H9 (cell line): ENCODE measurements at regions not wholly inside any gene's neighbourhood (a gene's known extent, or its start where the extent isn't known, plus 50 kb on each side); places are given as distances from the start of the nearest gene placed in this dataset.

Experiments
- DNase-seq: peaks from one replicate; pipeline ENCODE4 v3.0.0-alpha.2; 2017
- H2AFZ ChIP-seq: one replicate; pipeline ENCODE4 v1.6.1; 2013; ENCODE audit warnings: mild to moderate bottlenecking, low read length, control low read depth, moderate library complexity
- H2AK5ac ChIP-seq: 2 replicates; pipeline ENCODE4 v1.6.1; 2013; ENCODE audit warnings: low read length, control low read depth, mixed read lengths; ENCODE audit not compliant: insufficient read length
- H2BK120ac ChIP-seq: one replicate; pipeline ENCODE4 v1.6.1; 2013; ENCODE audit warnings: low read depth, mild to moderate bottlenecking, low read length, control low read depth, inconsistent platforms; ENCODE audit not compliant: poor library complexity, severe bottlenecking
- H2BK12ac ChIP-seq: 2 replicates; pipeline ENCODE4 v1.6.1; 2013; ENCODE audit warnings: low read length, control low read depth, mixed read lengths, low read depth; ENCODE audit not compliant: insufficient read length
- H2BK15ac ChIP-seq: 2 replicates; pipeline ENCODE4 v1.6.1; 2013; ENCODE audit warnings: low read depth, low read length, control low read depth
- H2BK20ac ChIP-seq: one replicate; pipeline ENCODE4 v1.6.1; 2013; ENCODE audit warnings: low read depth, mild to moderate bottlenecking, low read length, control low read depth, inconsistent platforms; ENCODE audit not compliant: poor library complexity, severe bottlenecking
- H2BK5ac ChIP-seq: 2 replicates; pipeline ENCODE4 v1.6.1; 2013; ENCODE audit warnings: low read length, control low read depth, mixed read lengths; ENCODE audit not compliant: insufficient read length
- H3K14ac ChIP-seq: 2 replicates; pipeline ENCODE4 v1.6.1; 2013; ENCODE audit warnings: low read length, control low read depth; ENCODE audit not compliant: insufficient read depth
- H3K18ac ChIP-seq: 2 replicates; pipeline ENCODE4 v1.6.1; 2013; ENCODE audit warnings: low read depth, mild to moderate bottlenecking, mixed read lengths, low read length, control low read depth; ENCODE audit not compliant: insufficient read length
- H3K23ac ChIP-seq: 2 replicates; pipeline ENCODE4 v1.6.1; 2013; ENCODE audit warnings: low read length, control low read depth, mixed read lengths, low read depth; ENCODE audit not compliant: insufficient read length
- H3K23me2 ChIP-seq: 2 replicates; pipeline ENCODE4 v1.6.1; 2013; ENCODE audit warnings: low read depth, mild to moderate bottlenecking, mixed read lengths, low read length, control low read depth; ENCODE audit not compliant: insufficient read length, poor library complexity, severe bottlenecking
- H3K27ac ChIP-seq: 2 replicates; pipeline ENCODE4 v1.5.1; 2013; ENCODE audit warnings: low read length, control low read depth, mixed read lengths, low read depth; ENCODE audit not compliant: insufficient read length
- H3K27me3 ChIP-seq: 2 replicates; pipeline ENCODE4 v1.6.1; 2013; ENCODE audit warnings: low read length, control low read depth, inconsistent platforms; ENCODE audit not compliant: insufficient read depth
- H3K4ac ChIP-seq: 2 replicates; pipeline ENCODE4 v1.6.1; 2013; ENCODE audit warnings: low read depth, mild to moderate bottlenecking, control low read depth, inconsistent platforms, low read length, moderate library complexity
- H3K4me1 ChIP-seq: 2 replicates; pipeline ENCODE4 v1.6.1; 2013; ENCODE audit warnings: low read length, control low read depth, inconsistent platforms; ENCODE audit not compliant: insufficient read depth
- H3K4me2 ChIP-seq: 2 replicates; pipeline ENCODE4 v1.6.1; 2013; ENCODE audit warnings: low read length, control low read depth, mixed read lengths; ENCODE audit not compliant: insufficient read length, insufficient read depth
- H3K56ac ChIP-seq: 2 replicates; pipeline ENCODE4 v1.6.1; 2013; ENCODE audit warnings: low read depth, mild to moderate bottlenecking, mixed read lengths, low read length, control low read depth; ENCODE audit not compliant: insufficient read length
- H3K79me1 ChIP-seq: 2 replicates; pipeline ENCODE4 v1.6.1; 2013; ENCODE audit warnings: low read depth, mild to moderate bottlenecking, moderate library complexity, low read length, control low read depth, inconsistent platforms; ENCODE audit not compliant: insufficient read depth, poor library complexity, severe bottlenecking
- H3K79me2 ChIP-seq: 2 replicates; pipeline ENCODE4 v1.6.1; 2013; ENCODE audit warnings: low read length, control low read depth, inconsistent platforms; ENCODE audit not compliant: insufficient read depth
- H3K9ac ChIP-seq: 2 replicates; pipeline ENCODE4 v1.6.1; 2013; ENCODE audit warnings: low read length, control low read depth, mixed read lengths; ENCODE audit not compliant: insufficient read length; ENCODE audit errors: extremely low read depth
- H3K9me3 ChIP-seq: one replicate; pipeline ENCODE4 v1.6.1; 2013; ENCODE audit warnings: low read depth, low read length, inconsistent platforms; ENCODE audit not compliant: control insufficient read depth
- H3T11ph ChIP-seq: one replicate; pipeline ENCODE4 v1.6.1; 2013; ENCODE audit warnings: mild to moderate bottlenecking, low read length, control low read depth, inconsistent platforms
- H4K20me1 ChIP-seq: one replicate; pipeline ENCODE4 v1.6.1; 2013; ENCODE audit not compliant: control insufficient read depth, insufficient read length, insufficient read depth
- H4K5ac ChIP-seq: 2 replicates; pipeline ENCODE4 v1.6.1; 2013; ENCODE audit warnings: low read depth, mild to moderate bottlenecking, mixed read lengths, low read length, control low read depth; ENCODE audit not compliant: insufficient read length
- H4K8ac ChIP-seq: replicated peaks from 2 replicates; pipeline ENCODE4 v1.6.1; 2013; ENCODE audit warnings: low read length, control low read depth, mixed read lengths, low read depth; ENCODE audit not compliant: insufficient read length
- H4K91ac ChIP-seq: 2 replicates; pipeline ENCODE4 v1.6.1; 2013; ENCODE audit warnings: low read depth, mild to moderate bottlenecking, moderate library complexity, mixed read lengths, low read length, control low read depth; ENCODE audit not compliant: insufficient read length
- H3K27ac Mint-ChIP-seq, 3 experiments: 2 replicates in 2 of 3; 3 replicates in 1 of 3; pipeline ENCODE4 v1.8.0; 2020 to 2021; ENCODE audit warnings: mixed read lengths in 3 of 3, mild to moderate bottlenecking in 1 of 3, moderate library complexity in 1 of 3
- H3K27me3 Mint-ChIP-seq: 2 replicates; pipeline ENCODE4 v1.8.0; 2021; ENCODE audit warnings: low read depth, mild to moderate bottlenecking, moderate library complexity, mixed read lengths
- H3K36me3 Mint-ChIP-seq, 3 experiments: 2 replicates in 2 of 3; 3 replicates in 1 of 3; pipeline ENCODE4 v1.8.0; 2020 to 2021; ENCODE audit warnings: low read depth in 3 of 3, mixed read lengths in 3 of 3; ENCODE audit not compliant: insufficient read depth in 1 of 3
- H3K4me1 Mint-ChIP-seq, 2 experiments: 2 replicates each; pipeline ENCODE4 v1.8.0; 2020; ENCODE audit warnings: mixed read lengths in 2 of 2
- H3K4me3 Mint-ChIP-seq, 2 experiments: 2 replicates in 1 of 2; 3 replicates in 1 of 2; pipeline ENCODE4 v1.8.0; 2020 to 2021; ENCODE audit warnings: mild to moderate bottlenecking in 2 of 2, mixed read lengths in 2 of 2, moderate library complexity in 1 of 2
- H3K9me3 Mint-ChIP-seq, 2 experiments: 2 replicates in 1 of 2; 3 replicates in 1 of 2; pipeline ENCODE4 v1.8.0; 2020; ENCODE audit warnings: mild to moderate bottlenecking in 2 of 2, mixed read lengths in 2 of 2, moderate library complexity in 1 of 2
- WGBS: extraction: QIAGEN DNeasy Blood & Tissue Kit; methylation state at CpG from one replicate; pipeline ENCODE4 v1.1.7; 2013; ENCODE audit warnings: missing lambda C conversion rate, low lambda C conversion rate, mixed read lengths; ENCODE audit not compliant: insufficient read length; ENCODE audit errors: extremely low coverage; 5-methylcytosine and 5-hydroxymethylcytosine counted together
- TF ChIP-seq, protein P1 (sequence below): fragments of 200-600 bp; sonication (generic); conservative IDR thresholded peaks from 3 replicates; pipeline ENCODE4 v1.8.0; 2021; ENCODE audit warnings: antibody characterized with exemption, mild to moderate bottlenecking

DNA sequence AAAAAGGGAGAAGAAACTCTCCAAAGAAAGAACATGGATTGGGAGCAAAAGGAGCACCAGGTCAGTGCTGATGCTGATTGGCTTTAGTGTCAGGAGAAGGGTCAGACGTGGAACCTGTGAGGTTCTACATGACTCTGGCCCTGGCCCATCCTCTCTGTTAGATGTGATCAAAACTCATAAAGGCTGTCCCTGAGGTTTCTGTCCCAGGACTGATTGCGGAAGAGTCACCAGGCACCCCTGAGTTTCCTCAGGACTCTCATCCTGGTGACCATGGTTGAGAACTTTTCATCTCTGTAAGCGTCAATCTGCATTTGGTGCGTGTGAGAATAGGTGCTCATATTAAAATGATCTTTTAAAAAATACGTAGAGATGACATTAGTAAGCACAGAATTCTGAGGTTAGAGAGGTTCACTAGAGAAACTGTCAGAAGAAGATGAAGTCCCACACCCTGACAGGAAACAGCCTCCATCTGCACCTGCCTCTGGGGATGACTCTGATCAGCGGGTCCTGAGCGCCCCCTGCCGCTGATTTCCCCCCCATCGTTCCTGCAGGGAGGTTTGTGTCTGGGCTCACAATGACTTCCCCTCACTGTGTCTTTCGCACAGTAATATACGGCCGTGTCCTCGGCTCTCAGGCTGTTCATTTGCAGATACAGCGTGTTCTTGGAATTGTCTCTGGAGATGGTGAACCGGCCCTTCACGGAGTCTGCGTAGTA lies 741.8 kb downstream of the TMEM121 start:
- TF ChIP-seq, protein P1, sequence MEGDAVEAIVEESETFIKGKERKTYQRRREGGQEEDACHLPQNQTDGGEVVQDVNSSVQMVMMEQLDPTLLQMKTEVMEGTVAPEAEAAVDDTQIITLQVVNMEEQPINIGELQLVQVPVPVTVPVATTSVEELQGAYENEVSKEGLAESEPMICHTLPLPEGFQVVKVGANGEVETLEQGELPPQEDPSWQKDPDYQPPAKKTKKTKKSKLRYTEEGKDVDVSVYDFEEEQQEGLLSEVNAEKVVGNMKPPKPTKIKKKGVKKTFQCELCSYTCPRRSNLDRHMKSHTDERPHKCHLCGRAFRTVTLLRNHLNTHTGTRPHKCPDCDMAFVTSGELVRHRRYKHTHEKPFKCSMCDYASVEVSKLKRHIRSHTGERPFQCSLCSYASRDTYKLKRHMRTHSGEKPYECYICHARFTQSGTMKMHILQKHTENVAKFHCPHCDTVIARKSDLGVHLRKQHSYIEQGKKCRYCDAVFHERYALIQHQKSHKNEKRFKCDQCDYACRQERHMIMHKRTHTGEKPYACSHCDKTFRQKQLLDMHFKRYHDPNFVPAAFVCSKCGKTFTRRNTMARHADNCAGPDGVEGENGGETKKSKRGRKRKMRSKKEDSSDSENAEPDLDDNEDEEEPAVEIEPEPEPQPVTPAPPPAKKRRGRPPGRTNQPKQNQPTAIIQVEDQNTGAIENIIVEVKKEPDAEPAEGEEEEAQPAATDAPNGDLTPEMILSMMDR: no peak
- no peak overlapping the region for H2BK20ac ChIP-seq
- H3K4me1 Mint-ChIP-seq: no peaks in the 10 kb centered on the region
- H2BK15ac ChIP-seq: no peak overlapping the region
- no peak overlapping the region for H3K27ac Mint-ChIP-seq
- H3K4ac ChIP-seq: no peak overlapping the region
- H3K79me1 ChIP-seq: no peaks in the 10 kb centered on the region
- H3T11ph ChIP-seq: no peak overlapping the region
- H3K27ac ChIP-seq: no peak overlapping the region
- no peak overlapping the region for H2BK12ac ChIP-seq
- no peak overlapping the region for H2BK5ac ChIP-seq
- no CpG with 5 or more reads among the region's 17 CpGs for WGBS
- H4K5ac ChIP-seq: no peak overlapping the region
- peaks cover 89% of the 10 kb centered on the region for H3K9me3 ChIP-seq
- H4K91ac ChIP-seq: no peak overlapping the region
- DNase-seq: no peak
- peaks cover 8 to 26% (median 9%) of the 10 kb centered on the region in 3 experiments; a peak in 6 of 7 replicates for H3K36me3 Mint-ChIP-seq
- no peaks in the 10 kb centered on the region for H3K23me2 ChIP-seq
- no peak overlapping the region for H3K56ac ChIP-seq
- no peak overlapping the region for H3K9ac ChIP-seq
- no peak overlapping the region for H3K4me3 Mint-ChIP-seq
- no peaks in the 10 kb centered on the region for H3K27me3 ChIP-seq
- no peaks in the 10 kb centered on the region for H3K79me2 ChIP-seq
- no peaks in the 10 kb centered on the region; the same call in none of the 2 replicates for H3K27me3 Mint-ChIP-seq
- H3K9me3 Mint-ChIP-seq: peaks cover 89 to 94% of the 10 kb centered on the region in 2 experiments
- H2AFZ ChIP-seq: no peak overlapping the region
- H3K4me2 ChIP-seq: no peak overlapping the region
- H3K4me1 ChIP-seq: no peaks in the 10 kb centered on the region
- H2AK5ac ChIP-seq: no peak overlapping the region
- no peak overlapping the region for H3K14ac ChIP-seq
- H3K18ac ChIP-seq: no peak overlapping the region
- H4K20me1 ChIP-seq: no peaks in the 10 kb centered on the region
- H2BK120ac ChIP-seq: no peak overlapping the region
- H4K8ac ChIP-seq: no peak overlapping the region
- H3K23ac ChIP-seq: no peak overlapping the region
